Suprapubic skin (tissue), 4 donors: ENCODE measurements at regions not wholly inside any gene's neighbourhood (a gene's known extent, or its start where the extent isn't known, plus 50 kb on each side); places are given as distances from the start of the nearest gene placed in this dataset.

ENCODE experiments used
- EP300 ChIP-seq: sonication (generic); formaldehyde crosslinking; IDR thresholded peaks from one replicate; pipeline ENCODE4 v1.6.1; 2017; ENCODE audit warnings: antibody characterized with exemption
- POLR2AphosphoS5 ChIP-seq, 3 donors: sonication (generic); formaldehyde crosslinking; IDR thresholded peaks; one replicate each; pipeline ENCODE4 v1.6.1; 2017; ENCODE audit warnings: antibody characterized with exemption in 3 of 3
- TF ChIP-seq, protein P1 (sequence below), 2 donors: fragments of 200-600 bp in 1 of 2; fragments of 450-650 bp in 1 of 2; sonication (generic) in 1 of 2; IDR thresholded peaks; one replicate each; pipeline ENCODE4 v1.5.1; 2016 to 2019; ENCODE audit warnings: antibody characterized with exemption in 2 of 2, mild to moderate bottlenecking in 1 of 2, moderate library complexity in 1 of 2

DNA sequence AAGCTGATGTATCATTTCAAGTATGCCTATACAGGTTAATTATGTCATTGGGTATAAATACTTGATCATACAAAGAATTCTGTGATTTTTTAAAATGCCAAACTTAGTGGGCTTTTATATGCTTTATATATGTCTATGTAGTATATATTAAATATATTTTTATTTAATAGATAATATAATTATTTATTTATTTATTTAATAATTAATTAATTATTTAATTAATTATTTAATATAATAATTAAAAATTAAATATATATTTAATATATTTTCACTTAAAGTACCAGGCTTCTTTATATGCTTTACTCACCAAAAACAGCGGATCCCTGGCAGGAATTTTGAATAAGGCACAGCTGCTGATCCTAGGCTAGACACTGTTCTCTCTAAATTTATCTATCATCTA, 687.0 kb downstream of the VGLL3 start:
- TF ChIP-seq, protein P1, sequence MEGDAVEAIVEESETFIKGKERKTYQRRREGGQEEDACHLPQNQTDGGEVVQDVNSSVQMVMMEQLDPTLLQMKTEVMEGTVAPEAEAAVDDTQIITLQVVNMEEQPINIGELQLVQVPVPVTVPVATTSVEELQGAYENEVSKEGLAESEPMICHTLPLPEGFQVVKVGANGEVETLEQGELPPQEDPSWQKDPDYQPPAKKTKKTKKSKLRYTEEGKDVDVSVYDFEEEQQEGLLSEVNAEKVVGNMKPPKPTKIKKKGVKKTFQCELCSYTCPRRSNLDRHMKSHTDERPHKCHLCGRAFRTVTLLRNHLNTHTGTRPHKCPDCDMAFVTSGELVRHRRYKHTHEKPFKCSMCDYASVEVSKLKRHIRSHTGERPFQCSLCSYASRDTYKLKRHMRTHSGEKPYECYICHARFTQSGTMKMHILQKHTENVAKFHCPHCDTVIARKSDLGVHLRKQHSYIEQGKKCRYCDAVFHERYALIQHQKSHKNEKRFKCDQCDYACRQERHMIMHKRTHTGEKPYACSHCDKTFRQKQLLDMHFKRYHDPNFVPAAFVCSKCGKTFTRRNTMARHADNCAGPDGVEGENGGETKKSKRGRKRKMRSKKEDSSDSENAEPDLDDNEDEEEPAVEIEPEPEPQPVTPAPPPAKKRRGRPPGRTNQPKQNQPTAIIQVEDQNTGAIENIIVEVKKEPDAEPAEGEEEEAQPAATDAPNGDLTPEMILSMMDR (IDR thresholded peaks at IDR 0.05), result no peak
- TF ChIP-seq POLR2AphosphoS5 (IDR thresholded peaks at IDR 0.05) (no peak), EP300 (no peak)
